GM23338 (cell line): ENCODE measurements at regions not wholly inside any gene's neighbourhood (a gene's known extent, or its start where the extent isn't known, plus 50 kb on each side); places are given as distances from the start of the nearest gene placed in this dataset.

Source experiments
- ATAC-seq: fragments of 200-7000 bp; cut with Tn5 transposase; 3 replicates; pipeline ENCODE4 v1.9.1; 2020
- DNase-seq: peaks from one replicate; pipeline ENCODE4 v3.0.0-alpha.2; 2015; ENCODE audit warnings: low spot score
- H2AFZ ChIP-seq: fragments of 200-600 bp; sonication (generic); 2 replicates; pipeline ENCODE4 v1.8.0; 2016; ENCODE audit warnings: antibody characterized with exemption, mild to moderate bottlenecking, moderate library complexity
- H3F3A ChIP-seq: fragments of 200-600 bp; sonication (generic); replicated peaks from 2 replicates; pipeline ENCODE4 v1.8.0; 2017; ENCODE audit warnings: antibody characterized with exemption, mixed run types, low read depth
- H3K27ac ChIP-seq: fragments of 200-600 bp; sonication (generic); 2 replicates; pipeline ENCODE4 v1.6.1; 2016; ENCODE audit warnings: low read depth
- H3K27me3 ChIP-seq: fragments of 200-600 bp; sonication (generic); 2 replicates; pipeline ENCODE4 v1.8.0; 2016; ENCODE audit warnings: mild to moderate bottlenecking, mixed run types, moderate library complexity; ENCODE audit not compliant: insufficient read depth
- H3K36me3 ChIP-seq: fragments of 200-600 bp; sonication (generic); 2 replicates; pipeline ENCODE4 v1.8.0; 2016; ENCODE audit warnings: mild to moderate bottlenecking; ENCODE audit not compliant: insufficient read depth
- H3K4me1 ChIP-seq: fragments of 200-600 bp; sonication (generic); 2 replicates; pipeline ENCODE4 v1.8.0; 2016; ENCODE audit warnings: mild to moderate bottlenecking, moderate library complexity; ENCODE audit not compliant: insufficient read depth
- H3K4me2 ChIP-seq: fragments of 200-600 bp; sonication (generic); 2 replicates; pipeline ENCODE4 v1.7.1; 2017; ENCODE audit warnings: mixed run types
- H3K4me3 ChIP-seq: fragments of 200-600 bp; sonication (generic); 2 replicates; pipeline ENCODE4 v1.6.1; 2016; ENCODE audit warnings: mixed run types
- H3K79me2 ChIP-seq: fragments of 200-600 bp; sonication (generic); replicated peaks from 2 replicates; pipeline ENCODE4 v1.8.0; 2017; ENCODE audit warnings: mild to moderate bottlenecking; ENCODE audit not compliant: insufficient read depth
- H3K9me2 ChIP-seq: fragments of 200-600 bp; sonication (generic); 2 replicates; pipeline ENCODE4 v1.8.0; 2017; ENCODE audit not compliant: insufficient read depth
- H4K20me1 ChIP-seq: fragments of 200-600 bp; sonication (generic); replicated peaks from 2 replicates; pipeline ENCODE4 v1.8.0; 2017; ENCODE audit warnings: mild to moderate bottlenecking; ENCODE audit not compliant: insufficient read depth
- H3K27ac Mint-ChIP-seq: 2 replicates; pipeline ENCODE4 v1.8.0; 2020; ENCODE audit warnings: inconsistent platforms, mild to moderate bottlenecking, moderate library complexity, mixed read lengths
- H3K27me3 Mint-ChIP-seq: 3 replicates; pipeline ENCODE4 v1.8.0; 2022; ENCODE audit warnings: low read depth, mild to moderate bottlenecking, moderate library complexity, mixed read lengths, inconsistent platforms; ENCODE audit not compliant: insufficient read depth, poor library complexity
- H3K36me3 Mint-ChIP-seq: 3 replicates; pipeline ENCODE4 v1.8.0; 2021; ENCODE audit warnings: low read depth, mild to moderate bottlenecking, inconsistent platforms, moderate library complexity, mixed read lengths
- H3K4me1 Mint-ChIP-seq: 3 replicates; pipeline ENCODE4 v1.8.0; 2020; ENCODE audit warnings: mild to moderate bottlenecking, inconsistent platforms, mixed read lengths
- H3K4me3 Mint-ChIP-seq: 3 replicates; pipeline ENCODE4 v1.8.0; 2021; ENCODE audit warnings: moderate library complexity, mild to moderate bottlenecking, inconsistent platforms, mixed read lengths
- H3K9me3 Mint-ChIP-seq: 3 replicates; pipeline ENCODE4 v1.8.0; 2020; ENCODE audit warnings: moderate library complexity, mild to moderate bottlenecking, inconsistent platforms, mixed read lengths
- ETS1 ChIP-seq: IDR thresholded peaks from 2 replicates; pipeline ENCODE4 v1.6.1; 2016; ENCODE audit warnings: antibody characterized with exemption
- JUNB ChIP-seq: IDR thresholded peaks from one replicate; pipeline ENCODE4 v1.6.1; 2016; ENCODE audit warnings: antibody characterized with exemption; ENCODE audit not compliant: unreplicated experiment
- POLR2AphosphoS5 ChIP-seq: IDR thresholded peaks from 2 replicates; pipeline ENCODE4 v1.6.1; 2016; ENCODE audit warnings: antibody characterized with exemption, low read depth
- REST ChIP-seq: IDR thresholded peaks from one replicate; pipeline ENCODE4 v1.6.1; 2018; ENCODE audit warnings: antibody characterized with exemption; ENCODE audit not compliant: unreplicated experiment
- STAT1 ChIP-seq: IDR thresholded peaks from one replicate; pipeline ENCODE4 v1.6.1; 2016; ENCODE audit warnings: antibody characterized with exemption; ENCODE audit not compliant: unreplicated experiment
- ZNF331 ChIP-seq: fragments of 250-450 bp; sonication (Bioruptor Pico); IDR thresholded peaks from 2 replicates; pipeline ENCODE4 v1.5.0; 2020; ENCODE audit warnings: low read depth, mild to moderate bottlenecking, moderate library complexity
- ZNF462 ChIP-seq: fragments of 250-450 bp; sonication (Bioruptor Pico); IDR thresholded peaks from 2 replicates; pipeline ENCODE4 v1.5.0; 2020; ENCODE audit warnings: mild to moderate bottlenecking, moderate library complexity
- TF ChIP-seq, protein P1 (sequence below), 2 experiments: fragments of 200-600 bp in 1 of 2; sonication (generic) in 1 of 2; conservative IDR thresholded peaks; 2 replicates each; pipeline versions ENCODE4 v1.5.1 to v1.6.1; 2016 to 2017; ENCODE audit warnings: antibody characterized with exemption in 2 of 2, low read depth in 2 of 2, mild to moderate bottlenecking in 2 of 2, moderate library complexity in 1 of 2

DNA sequence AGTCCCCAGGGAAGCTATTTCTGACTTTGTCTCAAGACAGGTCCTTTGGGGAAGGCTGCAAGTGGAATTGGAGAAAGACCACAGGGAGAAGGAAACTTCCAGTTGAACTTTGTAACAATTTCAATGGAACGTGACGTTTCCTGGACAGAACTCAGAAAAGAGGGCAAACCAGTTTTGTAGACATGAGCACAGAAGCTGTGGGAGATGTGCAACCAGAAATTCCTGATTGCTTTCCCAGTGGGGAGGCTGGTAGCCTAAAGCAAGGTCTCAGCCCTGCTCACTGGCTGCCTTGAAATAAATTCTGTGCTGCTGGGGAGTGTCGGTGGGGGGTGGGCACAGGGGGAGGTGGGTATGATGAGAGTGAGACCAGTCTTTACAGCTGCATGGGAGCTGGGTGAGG is 1206.7 kb upstream of the ADGRL2 start (continued):
- TF ChIP-seq ZNF462 (CRISPR knock-in tag) = no peak

- no peak overlapping the region for H3K27ac Mint-ChIP-seq
- H3K79me2 ChIP-seq = no peaks in the 10 kb centered on the region
- H3K4me2 ChIP-seq = no peak overlapping the region
- H4K20me1 ChIP-seq = no peaks in the 10 kb centered on the region
- DNase-seq (no peak), ATAC-seq (no peak)
- peaks cover 5% of the 10 kb centered on the region for H3K9me2 ChIP-seq
- H3K4me3 Mint-ChIP-seq = no peak overlapping the region
- H3K36me3 ChIP-seq = no peaks in the 10 kb centered on the region
- H3K36me3 Mint-ChIP-seq = peaks cover 36% of the 10 kb centered on the region
- no peaks in the 10 kb centered on the region for H3K4me1 Mint-ChIP-seq
- H3F3A ChIP-seq = no peaks in the 10 kb centered on the region
- peaks cover 4% of the 10 kb centered on the region for H3K27me3 Mint-ChIP-seq
- no peaks in the 10 kb centered on the region for H3K4me1 ChIP-seq
- H3K9me3 Mint-ChIP-seq = peaks cover 25% of the 10 kb centered on the region
- no peak overlapping the region for H2AFZ ChIP-seq
- H3K27ac ChIP-seq = no peak overlapping the region
- H3K27me3 ChIP-seq = no peaks in the 10 kb centered on the region
- H3K4me3 ChIP-seq = no peak overlapping the region
- TF ChIP-seq STAT1 (no peak), REST (no peak), JUNB (no peak), ZNF331 (no peak), ETS1 (no peak), POLR2AphosphoS5 (no peak)
- TF ChIP-seq, protein P1, sequence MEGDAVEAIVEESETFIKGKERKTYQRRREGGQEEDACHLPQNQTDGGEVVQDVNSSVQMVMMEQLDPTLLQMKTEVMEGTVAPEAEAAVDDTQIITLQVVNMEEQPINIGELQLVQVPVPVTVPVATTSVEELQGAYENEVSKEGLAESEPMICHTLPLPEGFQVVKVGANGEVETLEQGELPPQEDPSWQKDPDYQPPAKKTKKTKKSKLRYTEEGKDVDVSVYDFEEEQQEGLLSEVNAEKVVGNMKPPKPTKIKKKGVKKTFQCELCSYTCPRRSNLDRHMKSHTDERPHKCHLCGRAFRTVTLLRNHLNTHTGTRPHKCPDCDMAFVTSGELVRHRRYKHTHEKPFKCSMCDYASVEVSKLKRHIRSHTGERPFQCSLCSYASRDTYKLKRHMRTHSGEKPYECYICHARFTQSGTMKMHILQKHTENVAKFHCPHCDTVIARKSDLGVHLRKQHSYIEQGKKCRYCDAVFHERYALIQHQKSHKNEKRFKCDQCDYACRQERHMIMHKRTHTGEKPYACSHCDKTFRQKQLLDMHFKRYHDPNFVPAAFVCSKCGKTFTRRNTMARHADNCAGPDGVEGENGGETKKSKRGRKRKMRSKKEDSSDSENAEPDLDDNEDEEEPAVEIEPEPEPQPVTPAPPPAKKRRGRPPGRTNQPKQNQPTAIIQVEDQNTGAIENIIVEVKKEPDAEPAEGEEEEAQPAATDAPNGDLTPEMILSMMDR (conservative IDR thresholded peaks at IDR 0.05; ENCODE audit: low read depth in 2 of 2) = no peak
Measured at GRCh38 chr1:80593197-80593596, 1207.5 kb upstream of the ADGRL2 start.
